ENCODE measurements at regions not wholly inside any gene's neighbourhood (a gene's known extent, or its start where the extent isn't known, plus 50 kb on each side); places are given as distances from the start of the nearest gene placed in this dataset.
"Not testable (repeated sequence)": the region's sequence is repeated elsewhere in the genome, so short reads cannot be mapped to it uniquely, and the experiment has no call there.

DNA sequence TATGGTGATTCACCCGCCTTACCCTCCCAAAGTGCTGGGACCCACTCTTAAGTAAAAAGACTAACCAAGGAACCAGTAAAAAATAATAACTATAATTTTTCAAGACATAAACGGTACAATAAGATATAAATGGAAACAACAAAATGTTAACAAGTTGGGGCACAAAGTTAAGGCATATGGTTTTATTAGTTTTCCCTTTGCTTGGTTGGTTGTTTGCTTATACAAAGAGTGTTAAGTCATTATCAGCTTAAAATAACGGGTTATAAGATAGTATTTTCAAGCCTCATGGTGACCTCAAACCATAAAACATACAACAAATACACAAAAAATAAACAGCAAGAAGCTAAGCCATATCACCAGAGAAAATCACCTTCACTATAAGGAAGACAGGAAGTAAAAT, 406.1 kb downstream of the SEC23A start:
- no peak for DNase-seq

- no peak for DNase-seq
Measured at GRCh38 chr14:38693423-38693822, 409.6 kb downstream of the SEC23A start.

- no peak for DNase-seq
Measured at GRCh38 chr14:38669027-38669426, 413.1 kb upstream of the CLEC14A start.

DNA sequence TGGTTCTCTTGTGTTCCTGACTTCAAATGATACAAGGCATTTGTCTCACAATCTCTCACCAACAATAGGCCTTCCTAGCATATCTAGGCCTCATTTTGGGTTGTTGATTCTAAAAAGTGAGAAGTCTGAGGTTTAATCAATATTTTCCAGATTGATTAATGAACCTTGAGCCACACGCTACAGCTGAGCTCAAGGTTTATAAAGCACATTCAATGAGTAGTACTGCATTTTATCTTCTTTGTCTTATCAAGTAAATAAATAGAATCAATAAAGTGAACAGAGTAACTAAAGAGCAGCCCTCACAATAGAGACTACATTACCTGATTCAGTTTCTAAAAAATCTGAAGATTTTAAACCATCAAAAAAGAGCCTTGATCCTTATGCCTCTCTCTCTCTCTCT, 407.5 kb upstream of the CLEC14A start:
- no peak for DNase-seq

GRCh38 chr14:38662781-38663180, 406.9 kb upstream of the CLEC14A start:
- DNase-seq: no peak

DNA sequence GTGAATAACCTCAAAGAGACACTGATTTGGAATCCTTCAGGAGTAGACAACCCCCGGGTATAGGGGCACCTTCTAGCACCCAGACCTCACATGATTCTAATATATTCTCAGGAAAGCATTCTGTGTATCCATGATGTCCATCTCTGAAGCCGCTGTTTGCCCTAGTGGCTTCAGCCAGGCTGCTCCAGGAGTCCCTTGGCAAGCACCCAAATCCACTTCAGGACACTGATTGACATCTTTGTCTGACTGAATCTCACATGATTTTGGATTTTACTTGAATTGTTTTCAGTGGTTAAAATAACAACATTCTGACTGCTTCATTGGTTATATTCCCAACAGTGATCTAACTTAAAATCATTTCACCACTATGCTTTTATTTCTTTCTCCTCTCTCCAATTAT, 390.5 kb upstream of the CLEC14A start:
- DNase-seq: no peak

GRCh38 chr14:38634913-38635312, 379.0 kb upstream of the CLEC14A start:
- not testable (repeated sequence) for DNase-seq

- DNase-seq: no peak
Measured at GRCh38 chr14:38629412-38629811, 373.5 kb upstream of the CLEC14A start.

- DNase-seq: no peak
Measured at GRCh38 chr14:38627163-38627562, 371.3 kb upstream of the CLEC14A start.

DNA sequence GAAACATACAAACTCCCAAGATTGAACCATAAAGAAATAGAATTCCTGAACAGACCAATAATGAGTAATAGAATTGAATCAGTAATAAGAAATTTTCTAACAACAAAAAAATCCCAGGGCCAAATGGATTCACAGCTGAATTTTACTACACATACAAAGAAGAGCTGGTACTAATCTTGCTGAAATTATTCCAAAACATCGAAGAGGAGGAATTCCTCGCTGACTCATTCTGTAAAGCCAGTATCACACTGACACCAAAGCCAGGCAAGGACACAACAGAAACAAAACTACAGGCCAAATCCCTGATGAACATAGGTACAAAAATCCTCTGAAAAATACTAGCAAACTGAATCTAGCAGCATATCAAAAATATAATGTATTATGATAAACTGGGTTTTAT, 367.8 kb upstream of the CLEC14A start:
- DNase-seq: no peak

GRCh38 chr14:38618514-38618913, 362.6 kb upstream of the CLEC14A start:
- no peak for DNase-seq

GRCh38 chr14:38616959-38617358, 361.1 kb upstream of the CLEC14A start:
- DNase-seq: no peak

DNA sequence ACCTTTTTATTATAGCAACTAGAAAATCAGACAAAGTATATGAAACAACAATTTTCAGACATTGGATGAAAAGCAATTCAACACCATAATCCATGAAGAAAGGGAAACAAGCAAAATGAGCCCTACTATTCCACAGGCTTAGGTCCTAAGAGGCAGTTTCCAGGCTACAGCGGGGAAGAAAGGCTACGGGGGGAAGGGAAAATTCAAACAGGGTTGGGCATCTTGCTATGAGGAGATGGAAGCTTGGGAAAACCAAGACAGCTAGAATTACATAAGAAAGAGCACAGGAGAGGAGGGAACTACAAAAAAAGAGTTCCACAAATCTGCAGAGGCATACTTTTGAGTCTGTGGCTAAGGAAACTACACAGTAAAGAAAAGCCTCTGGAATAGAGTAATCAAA, 356.0 kb upstream of the CLEC14A start:
- no peak for DNase-seq

DNA sequence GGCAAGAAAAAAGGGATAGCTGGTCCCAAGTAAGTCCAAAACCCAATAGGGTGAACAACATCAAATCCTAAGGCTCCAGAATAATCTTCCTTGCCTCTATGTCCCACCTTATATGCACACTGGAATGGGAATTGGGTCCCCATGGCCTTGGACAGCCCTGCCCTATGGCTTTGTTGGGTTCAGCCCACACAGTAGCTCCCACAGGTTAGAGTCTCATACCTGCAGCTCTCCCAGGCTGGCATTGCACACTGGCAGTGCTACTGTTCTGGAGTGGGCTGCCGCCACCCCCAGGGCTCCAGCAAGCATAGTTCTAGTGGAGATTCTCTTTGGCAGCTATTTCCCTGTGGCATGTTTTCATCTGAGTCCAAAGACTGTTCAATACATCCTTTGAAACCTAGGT, 352.4 kb upstream of the CLEC14A start:
- DNase-seq: no peak

DNA sequence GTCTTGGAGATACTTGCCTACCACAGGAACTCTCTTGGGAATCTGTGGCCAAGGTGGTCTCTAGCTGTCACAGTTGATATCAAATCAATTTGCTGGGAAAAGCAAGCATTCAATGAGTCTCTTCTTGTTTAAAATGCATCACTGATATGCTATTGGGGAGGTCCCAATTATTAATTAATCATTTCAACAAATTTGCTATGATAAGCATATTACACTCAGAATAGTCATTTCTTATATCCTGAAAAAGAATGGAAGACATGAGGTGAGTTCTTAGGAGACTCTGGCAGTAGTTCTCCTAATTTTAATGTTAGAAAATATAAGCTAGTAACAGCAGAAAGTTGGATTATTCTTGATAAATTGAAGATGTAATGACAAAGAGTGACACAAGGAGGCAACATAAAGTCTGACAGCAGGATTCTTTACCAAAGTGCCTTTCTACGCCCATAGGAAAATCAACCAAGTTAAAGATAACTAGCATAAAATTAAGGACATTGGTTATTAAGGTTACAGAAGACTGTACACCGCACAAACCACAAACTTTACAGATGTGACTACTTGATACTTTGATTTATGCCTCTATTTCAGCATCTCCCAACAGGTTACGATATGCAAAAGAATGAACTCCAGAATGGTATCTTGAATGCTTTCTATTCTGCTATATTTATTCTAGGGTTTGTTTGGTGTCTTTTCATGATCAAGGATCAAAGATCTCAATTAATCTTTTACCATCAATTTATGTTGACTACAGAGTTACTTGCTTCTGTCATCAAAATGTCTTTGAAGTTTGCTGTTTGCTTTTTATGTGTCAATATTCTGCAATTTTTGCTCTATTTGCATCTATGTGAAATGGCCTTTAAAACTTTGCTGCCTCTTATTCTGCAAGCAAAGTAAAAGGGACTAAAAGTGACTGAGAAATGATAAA, 349.6 kb upstream of the CLEC14A start:
- DNase-seq: no peak

- DNase-seq: not testable (repeated sequence)
Measured at GRCh38 chr14:38600572-38600971, 344.7 kb upstream of the CLEC14A start.

GRCh38 chr14:38593476-38593875, 337.6 kb upstream of the CLEC14A start:
- no peak for DNase-seq

DNA sequence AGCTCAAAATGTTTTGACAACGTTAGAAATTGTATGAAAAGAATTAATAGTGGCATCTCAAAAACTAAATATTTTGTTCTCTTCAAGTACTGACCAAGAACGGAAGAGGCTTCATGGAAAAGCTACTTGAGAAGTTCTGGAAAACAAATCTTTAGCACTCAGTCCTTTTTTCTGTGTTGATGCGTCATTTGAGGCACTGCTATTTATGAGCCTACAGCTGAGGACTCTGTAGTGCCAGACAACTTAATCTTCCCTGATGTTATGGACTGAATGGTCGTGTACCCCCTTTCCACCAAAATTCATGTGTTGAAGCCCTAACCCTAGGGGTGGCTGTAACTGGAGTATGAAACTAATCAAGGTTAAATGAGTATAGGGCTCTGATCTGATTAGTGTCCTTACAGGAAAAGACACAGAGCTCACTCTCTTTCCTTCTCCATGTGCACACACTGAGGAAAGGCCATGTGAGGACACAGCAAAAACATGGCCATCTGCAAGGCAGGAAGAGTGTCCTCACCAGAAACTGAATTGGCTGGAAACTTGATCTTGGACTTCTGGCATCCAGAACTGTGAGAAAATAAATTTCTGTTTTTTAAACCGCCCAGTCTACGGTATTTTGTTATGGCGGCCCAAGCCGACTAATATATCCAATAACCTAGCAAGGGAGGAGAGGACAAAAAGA, 337.0 kb upstream of the CLEC14A start:
- no peak for DNase-seq

DNA sequence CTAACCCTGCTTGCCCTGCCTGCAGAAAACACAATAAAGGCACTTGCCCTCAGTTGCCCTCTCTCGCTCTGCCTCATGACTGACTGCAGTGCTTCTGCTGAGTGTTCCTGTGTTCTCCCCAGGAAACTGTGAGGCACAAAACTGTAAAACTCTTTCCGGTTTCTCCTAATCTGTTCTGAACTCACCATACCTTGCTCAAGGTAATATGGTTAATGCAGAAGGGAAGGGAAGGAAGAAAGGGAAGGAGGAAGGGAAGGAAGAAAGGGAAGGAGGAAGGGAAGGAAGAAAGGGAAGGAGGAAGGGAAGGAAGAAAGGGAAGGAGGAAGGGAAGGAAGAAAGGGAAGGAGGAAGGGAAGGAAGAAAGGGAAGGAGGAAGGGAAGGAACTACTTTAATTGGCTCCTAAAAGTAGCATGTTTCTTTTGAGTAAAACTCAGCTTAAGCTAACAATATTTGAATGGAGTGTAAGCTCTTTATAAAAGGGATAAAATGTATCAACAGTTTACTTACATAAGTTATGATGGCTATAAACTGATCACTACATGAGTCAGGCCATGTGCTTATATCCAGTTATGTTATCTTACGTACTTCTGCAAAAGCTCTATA, 334.0 kb upstream of the CLEC14A start:
- DNase-seq: no peak

DNA sequence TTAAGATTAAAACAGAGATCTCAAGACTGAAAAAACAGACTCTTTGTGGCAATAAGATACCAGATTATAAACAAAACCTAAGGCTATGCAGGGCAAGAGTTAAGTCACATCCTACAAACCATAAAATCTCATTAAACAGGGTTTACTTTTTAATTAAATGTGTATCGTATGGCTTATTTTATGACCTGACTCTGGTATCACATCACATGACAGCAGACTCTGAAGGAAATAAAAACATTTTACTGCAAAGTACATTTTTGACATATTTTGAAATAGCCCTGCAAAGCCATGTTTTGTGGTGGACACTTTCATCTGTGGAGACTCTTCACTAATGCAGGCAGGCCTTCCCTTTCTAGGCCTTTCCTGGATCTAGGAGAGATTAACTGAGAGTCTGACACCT, 327.6 kb upstream of the CLEC14A start:
- no peak for DNase-seq

GRCh38 chr14:38578278-38578681, 322.4 kb upstream of the CLEC14A start:
- DNase-seq: no peak

DNA sequence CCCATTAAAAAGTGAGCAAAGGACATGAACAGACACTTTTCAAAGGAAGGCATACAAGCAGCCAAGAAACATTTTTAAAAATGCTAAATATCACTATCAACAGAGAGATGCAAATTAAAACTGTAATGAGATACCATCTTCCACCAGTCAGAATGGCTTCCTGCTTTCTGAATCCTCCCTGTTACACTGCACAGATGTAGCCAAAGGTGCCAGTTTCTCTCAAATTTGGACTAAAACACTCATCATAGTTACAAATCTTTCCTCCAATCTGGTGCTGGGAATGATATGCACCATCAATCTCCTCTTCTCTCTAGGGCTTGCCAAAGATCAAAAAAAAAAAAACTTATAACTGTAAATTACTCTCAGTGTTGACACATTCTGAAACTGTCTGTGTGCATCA, 311.8 kb upstream of the CLEC14A start:
- DNase-seq: no peak

GRCh38 chr14:38561657-38562056, 305.8 kb upstream of the CLEC14A start:
- DNase-seq: no peak

- DNase-seq: no peak
Measured at GRCh38 chr14:38559711-38560110, 303.8 kb upstream of the CLEC14A start.

Measured in suppressor macrophage (primary cell).